Breast epithelium (tissue), 4 donors: ENCODE measurements at regions not wholly inside any gene's neighbourhood (a gene's known extent, or its start where the extent isn't known, plus 50 kb on each side); places are given as distances from the start of the nearest gene placed in this dataset.
"Not testable (repeated sequence)": the region's sequence is repeated elsewhere in the genome, so short reads cannot be mapped to it uniquely, and the experiment has no call there.

Experiments used
- DNase-seq, 2 donors: peaks; one replicate each; pipeline ENCODE4 v3.0.0-alpha.2; 2019; ENCODE audit warnings: low spot score in 2 of 2
- H3K27ac ChIP-seq, 2 donors: fragments of 200-600 bp; sonication (generic) in 1 of 2; one replicate each; pipeline ENCODE4 v1.5.1; 2016 to 2019; ENCODE audit warnings: mild to moderate bottlenecking in 1 of 2
- H3K27me3 ChIP-seq, 2 donors: fragments of 200-600 bp; sonication (generic) in 1 of 2; one replicate each; pipeline versions ENCODE4 v1.5.1 to v1.6.0; 2017 to 2019; ENCODE audit warnings: control low read depth in 1 of 2, mild to moderate bottlenecking in 1 of 2
- H3K36me3 ChIP-seq: fragments of 200-600 bp; one replicate; pipeline ENCODE4 v1.5.1; 2019
- H3K4me1 ChIP-seq, 2 donors: fragments of 200-600 bp; sonication (generic); one replicate each; pipeline ENCODE4 v1.5.1; 2016 to 2019; ENCODE audit warnings: control low read depth in 1 of 2
- H3K4me3 ChIP-seq, 3 donors: fragments of 200-600 bp; sonication (generic); 1 replicate in 2 of 3; 2 replicates in 1 of 3; pipeline ENCODE4 v1.5.1; 2016 to 2019; ENCODE audit warnings: mild to moderate bottlenecking in 3 of 3, moderate library complexity in 2 of 3
- H3K9me3 ChIP-seq, 2 donors: fragments of 200-600 bp; sonication (generic) in 1 of 2; one replicate each; pipeline ENCODE4 v1.5.1; 2016 to 2019; ENCODE audit warnings: control low read depth in 1 of 2
- intact Hi-C: fragments of 100-400 bp; cut with DNase I; formaldehyde crosslinking; loops from one replicate; pipeline ENCODE4 v1.15.1; 2023; ENCODE audit warnings: low total_unique reads

DNA sequence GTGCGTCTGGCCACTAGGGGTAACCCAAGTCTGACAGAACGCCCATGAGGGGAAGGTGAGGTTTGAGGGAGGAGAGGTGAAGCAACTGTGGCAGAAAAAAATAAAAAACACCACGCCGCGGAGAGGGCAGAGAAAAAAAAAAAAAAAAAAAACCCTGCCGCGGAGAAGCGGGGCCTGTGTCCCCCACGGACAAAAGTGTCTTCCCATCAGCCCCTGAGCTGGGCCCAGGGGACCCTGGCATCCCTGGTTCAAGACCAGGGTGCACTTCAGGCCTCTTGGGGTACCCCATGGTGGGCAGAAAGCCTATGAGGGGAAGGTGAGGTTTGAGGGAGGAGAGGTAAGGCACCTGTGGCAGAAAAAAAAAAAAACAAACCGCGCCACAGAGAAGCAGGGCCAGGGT, 191.1 kb downstream of the POTEH start:
- intact Hi-C loops = not testable (repeated sequence)

DNA sequence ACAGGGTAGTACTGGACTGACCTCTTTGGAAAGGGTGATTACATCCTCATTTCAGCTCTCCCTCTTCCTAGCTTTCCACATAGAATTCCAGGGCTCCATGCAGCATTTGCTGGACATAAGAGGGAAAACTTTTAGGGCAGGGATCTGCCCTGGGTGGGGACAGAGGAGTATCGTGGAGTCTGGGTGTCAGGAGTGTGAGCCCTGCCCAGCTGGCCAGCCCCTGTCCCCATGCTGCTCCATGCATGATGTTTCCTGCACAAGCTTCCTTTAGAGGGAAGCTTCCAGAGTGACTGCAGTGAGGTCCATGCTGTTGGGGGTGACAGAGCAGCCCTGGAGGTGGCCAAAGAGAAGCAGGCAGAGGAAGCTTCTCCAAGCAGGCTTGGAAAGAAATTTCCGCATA, 214.5 kb downstream of the POTEH start:
- H3K4me3 ChIP-seq, H3K27ac ChIP-seq, intact Hi-C loops, H3K9me3 ChIP-seq, H3K4me1 ChIP-seq, H3K36me3 ChIP-seq, DNase-seq, H3K27me3 ChIP-seq: not testable (repeated sequence)

More for the DNA sequence above, 191.1 kb downstream of the POTEH start:
- DNase-seq, H3K9me3 ChIP-seq, H3K36me3 ChIP-seq, H3K4me1 ChIP-seq, H3K27ac ChIP-seq, H3K27me3 ChIP-seq, H3K4me3 ChIP-seq: not testable (repeated sequence)

DNA sequence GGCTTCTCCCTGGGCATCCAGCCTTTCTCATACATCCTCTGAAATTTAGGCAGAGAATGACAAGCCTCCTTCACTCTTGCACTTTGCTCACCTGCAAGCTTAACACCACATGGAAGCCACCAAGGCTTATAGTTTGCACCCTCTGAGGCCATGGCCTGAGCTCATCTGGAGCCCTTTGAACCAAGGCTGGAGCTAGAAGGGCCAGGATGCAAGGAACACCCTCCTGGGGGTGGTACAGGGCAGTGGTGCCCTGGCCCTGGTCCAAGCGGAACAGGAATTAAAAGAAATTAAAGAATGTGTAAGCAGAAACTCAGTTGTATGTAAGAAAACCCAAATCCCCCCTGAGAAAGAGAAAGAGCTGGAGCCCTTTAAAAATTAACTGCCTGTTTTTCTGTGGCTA, 221.9 kb downstream of the POTEH start:
- intact Hi-C loops, H3K9me3 ChIP-seq, H3K27me3 ChIP-seq, H3K4me1 ChIP-seq, H3K27ac ChIP-seq, H3K4me3 ChIP-seq, H3K36me3 ChIP-seq, DNase-seq: not testable (repeated sequence)

DNA sequence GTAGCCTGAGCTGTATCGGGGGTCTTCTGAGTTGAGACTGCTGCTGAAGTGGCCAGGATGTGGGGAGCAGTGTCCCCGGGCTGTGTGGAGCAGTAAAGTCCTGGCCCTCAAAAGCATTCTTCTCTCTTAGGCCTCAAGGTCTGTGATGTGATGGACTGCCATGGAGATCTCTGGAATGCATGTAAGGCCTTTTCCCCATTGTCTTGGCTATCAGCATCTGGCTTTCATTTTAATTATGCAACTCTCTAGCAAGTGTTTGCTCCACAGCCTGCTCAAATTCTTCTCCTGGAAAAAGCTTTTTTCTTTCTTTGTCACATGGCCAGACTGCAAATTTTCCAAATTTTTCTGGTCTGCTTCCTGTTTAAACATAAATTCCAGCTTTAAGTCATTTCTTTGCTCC, 229.3 kb downstream of the POTEH start:
- DNase-seq, H3K27me3 ChIP-seq, H3K9me3 ChIP-seq, H3K4me1 ChIP-seq, H3K4me3 ChIP-seq, H3K27ac ChIP-seq, H3K36me3 ChIP-seq, intact Hi-C loops: not testable (repeated sequence)

DNA sequence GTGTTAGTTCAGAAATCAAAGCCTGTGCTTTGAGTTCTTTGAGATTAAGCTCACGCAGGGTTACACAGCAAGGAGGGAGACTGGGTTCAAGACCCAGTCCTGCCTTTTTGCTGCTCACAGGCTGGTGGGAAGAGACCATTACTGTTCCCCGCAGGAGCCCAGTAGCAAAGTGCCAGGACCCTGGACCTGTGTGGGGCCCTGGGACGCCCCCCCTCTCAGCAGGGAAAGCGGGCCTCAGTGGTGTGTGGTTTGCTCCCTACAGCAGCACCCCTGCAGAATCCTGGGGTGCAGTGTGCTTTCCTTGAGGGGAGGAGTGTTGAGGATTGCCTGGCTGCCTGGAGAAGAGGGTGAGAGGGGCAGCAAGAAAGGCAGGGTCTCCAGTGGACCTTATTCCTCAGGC, 231.1 kb downstream of the POTEH start:
- H3K4me3 ChIP-seq, H3K9me3 ChIP-seq, H3K27me3 ChIP-seq, H3K27ac ChIP-seq, H3K4me1 ChIP-seq, DNase-seq, H3K36me3 ChIP-seq, intact Hi-C loops: not testable (repeated sequence)

DNA sequence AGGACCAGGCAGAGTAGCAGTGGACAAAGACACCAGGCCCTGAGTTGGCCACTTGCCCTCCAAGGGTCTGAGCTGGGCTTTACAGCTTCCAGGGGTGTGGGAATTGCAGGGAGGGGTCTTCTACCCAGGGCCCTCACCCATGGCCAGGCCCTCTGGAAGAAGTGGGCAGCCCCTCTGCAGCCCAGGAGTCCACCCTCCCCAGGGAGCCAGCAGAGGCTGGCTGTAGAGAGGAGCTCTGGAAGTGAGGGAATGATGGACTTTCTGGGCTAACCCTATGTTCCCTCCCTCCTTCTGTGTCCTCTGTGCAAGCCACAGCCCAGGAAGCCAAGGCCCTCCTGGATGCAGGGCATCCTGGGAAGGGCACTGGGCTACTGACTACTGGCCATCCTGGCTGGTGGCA, 232.3 kb downstream of the POTEH start:
- H3K27me3 ChIP-seq, H3K36me3 ChIP-seq, DNase-seq, intact Hi-C loops, H3K4me3 ChIP-seq, H3K27ac ChIP-seq, H3K9me3 ChIP-seq, H3K4me1 ChIP-seq: not testable (repeated sequence)

DNA sequence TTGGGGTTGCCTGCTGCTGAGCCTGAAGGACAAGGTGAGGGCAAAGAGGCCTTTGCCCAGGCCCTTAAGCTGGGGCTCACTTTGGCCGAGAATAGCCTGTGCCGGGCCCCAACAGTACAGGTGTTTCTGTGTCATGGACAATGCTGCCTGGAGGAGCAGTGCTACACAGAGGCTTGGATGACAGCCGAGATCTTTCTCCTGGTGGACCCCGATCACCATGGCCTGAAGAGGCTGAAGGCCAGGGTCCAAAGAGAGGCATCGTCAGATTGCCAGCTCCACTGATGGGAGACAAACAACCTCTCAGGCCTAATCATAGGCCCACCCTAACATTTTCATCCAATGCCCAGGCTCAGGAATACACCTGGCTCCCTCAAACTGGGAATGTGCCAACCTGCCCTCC, 232.8 kb downstream of the POTEH start:
- H3K27me3 ChIP-seq, DNase-seq, H3K4me3 ChIP-seq, H3K9me3 ChIP-seq, H3K36me3 ChIP-seq, H3K27ac ChIP-seq, intact Hi-C loops, H3K4me1 ChIP-seq: not testable (repeated sequence)

DNA sequence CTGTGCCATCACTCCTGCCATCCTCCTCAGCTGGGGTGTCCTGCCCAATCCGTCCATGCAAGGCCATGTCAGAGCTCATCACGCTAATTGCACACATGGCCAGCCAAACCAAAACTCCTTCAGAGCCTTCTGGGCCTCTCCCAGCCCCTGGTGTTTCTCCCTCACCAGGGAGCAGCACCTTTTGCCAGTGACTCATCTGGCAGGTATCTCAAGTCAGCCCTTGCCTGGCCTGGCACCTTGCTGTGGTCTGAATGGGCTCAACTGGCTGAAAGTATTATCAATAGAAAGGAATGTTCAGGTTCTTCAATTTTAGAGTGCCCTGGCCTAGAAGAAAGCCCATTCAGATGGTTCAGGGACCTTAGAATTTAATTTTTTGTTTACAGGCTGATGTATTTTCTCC, 235.0 kb downstream of the POTEH start:
- DNase-seq, H3K27me3 ChIP-seq, H3K27ac ChIP-seq, H3K9me3 ChIP-seq, H3K36me3 ChIP-seq, H3K4me3 ChIP-seq, intact Hi-C loops, H3K4me1 ChIP-seq: not testable (repeated sequence)

DNA sequence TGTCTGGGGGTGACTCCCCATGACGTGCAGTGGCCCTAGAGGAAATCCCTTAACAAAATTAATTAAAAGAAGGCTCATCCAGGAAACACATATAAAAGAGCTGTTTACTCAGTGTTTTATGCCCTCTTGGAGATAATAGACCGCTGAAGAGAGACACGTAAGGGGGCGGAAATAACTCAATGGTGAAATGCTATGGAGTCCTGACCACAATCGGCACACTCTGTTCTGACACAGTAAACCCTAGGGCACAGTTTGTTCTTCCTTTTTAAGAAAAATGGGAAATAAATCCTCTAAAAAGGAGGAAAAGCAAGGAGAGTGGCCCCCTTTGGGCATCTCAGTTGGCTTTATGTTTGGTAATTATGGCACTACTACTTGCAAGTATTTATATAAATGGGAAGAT, 237.3 kb downstream of the POTEH start:
- H3K4me1 ChIP-seq, intact Hi-C loops, H3K9me3 ChIP-seq, H3K27me3 ChIP-seq, H3K27ac ChIP-seq, DNase-seq, H3K36me3 ChIP-seq, H3K4me3 ChIP-seq: not testable (repeated sequence)
